Tibial nerve (tissue), 4 donors: ENCODE measurements at regions not wholly inside any gene's neighbourhood (a gene's known extent, or its start where the extent isn't known, plus 50 kb on each side); places are given as distances from the start of the nearest gene placed in this dataset.

Experiments
- EP300 ChIP-seq, 2 donors: sonication (generic); formaldehyde crosslinking; IDR thresholded peaks; one replicate each; pipeline ENCODE4 v1.6.1; 2017; ENCODE audit warnings: antibody characterized with exemption in 2 of 2, mild to moderate bottlenecking in 1 of 2
- TF ChIP-seq, protein P1 (sequence below), 5 experiments: fragments of 200-600 bp in 3 of 5; fragments of 450-650 bp in 2 of 5; sonication (generic) in 3 of 5; IDR thresholded peaks; one replicate each; pipeline ENCODE4 v1.5.1; 2016 to 2019; ENCODE audit warnings: antibody characterized with exemption in 5 of 5, mild to moderate bottlenecking in 3 of 5, moderate library complexity in 2 of 5

DNA sequence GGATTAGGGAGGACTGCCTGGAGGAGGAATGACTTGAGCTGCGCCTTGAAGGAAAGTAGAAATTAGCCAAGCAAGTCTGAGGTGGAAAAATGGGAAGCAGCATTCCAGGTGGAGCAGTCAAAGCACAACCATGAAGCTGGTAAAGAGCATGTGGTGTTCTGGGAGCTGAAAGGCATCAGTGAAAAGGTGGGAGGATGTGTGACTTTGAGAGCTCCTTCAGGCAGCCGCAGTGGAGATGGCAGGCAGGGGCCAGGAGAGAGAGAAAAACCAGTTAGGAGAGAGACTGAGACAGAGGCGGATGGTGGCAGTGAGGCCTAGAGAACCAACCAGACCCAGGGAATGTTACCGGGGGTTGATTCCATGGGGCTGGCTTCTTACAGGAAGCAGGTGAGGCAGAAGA lies 393.4 kb downstream of the MIAT start:
- TF ChIP-seq, protein P1, sequence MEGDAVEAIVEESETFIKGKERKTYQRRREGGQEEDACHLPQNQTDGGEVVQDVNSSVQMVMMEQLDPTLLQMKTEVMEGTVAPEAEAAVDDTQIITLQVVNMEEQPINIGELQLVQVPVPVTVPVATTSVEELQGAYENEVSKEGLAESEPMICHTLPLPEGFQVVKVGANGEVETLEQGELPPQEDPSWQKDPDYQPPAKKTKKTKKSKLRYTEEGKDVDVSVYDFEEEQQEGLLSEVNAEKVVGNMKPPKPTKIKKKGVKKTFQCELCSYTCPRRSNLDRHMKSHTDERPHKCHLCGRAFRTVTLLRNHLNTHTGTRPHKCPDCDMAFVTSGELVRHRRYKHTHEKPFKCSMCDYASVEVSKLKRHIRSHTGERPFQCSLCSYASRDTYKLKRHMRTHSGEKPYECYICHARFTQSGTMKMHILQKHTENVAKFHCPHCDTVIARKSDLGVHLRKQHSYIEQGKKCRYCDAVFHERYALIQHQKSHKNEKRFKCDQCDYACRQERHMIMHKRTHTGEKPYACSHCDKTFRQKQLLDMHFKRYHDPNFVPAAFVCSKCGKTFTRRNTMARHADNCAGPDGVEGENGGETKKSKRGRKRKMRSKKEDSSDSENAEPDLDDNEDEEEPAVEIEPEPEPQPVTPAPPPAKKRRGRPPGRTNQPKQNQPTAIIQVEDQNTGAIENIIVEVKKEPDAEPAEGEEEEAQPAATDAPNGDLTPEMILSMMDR (IDR thresholded peaks at IDR 0.05): no peak
- TF ChIP-seq EP300 (IDR thresholded peaks at IDR 0.05): no peak
